ENCODE measurements at regions not wholly inside any gene's neighbourhood (a gene's known extent, or its start where the extent isn't known, plus 50 kb on each side); places are given as distances from the start of the nearest gene placed in this dataset.
"Not testable (repeated sequence)": the region's sequence is repeated elsewhere in the genome, so short reads cannot be mapped to it uniquely, and the experiment has no call there.

- DNase-seq, result no peak
- no peak for TF ChIP-seq POLR2A (IDR thresholded peaks at IDR 0.05; ENCODE audit: low read length)
Measured at GRCh38 chr12:3380200-3381043, 110.6 kb upstream of the PRMT8 start.

GRCh38 chr12:3381059-3382047 lies 109.7 kb upstream of the PRMT8 start:
- DNase-seq, result no peak
- TF ChIP-seq GATA1 (IDR thresholded peaks at IDR 0.05; ENCODE audit: low read depth, low read length), result no peak
- TF ChIP-seq POLR2A (IDR thresholded peaks at IDR 0.05; ENCODE audit: low read length), result no peak

- TF ChIP-seq POLR2A (IDR thresholded peaks at IDR 0.05; ENCODE audit: low read length) (no peak), GATA1 (IDR thresholded peaks at IDR 0.05; ENCODE audit: low read depth, low read length) (no peak)
- DNase-seq, result no peak
Measured at GRCh38 chr12:3389986-3390385, 101.0 kb upstream of the PRMT8 start.

- DNase-seq, result not testable (repeated sequence)
Measured at GRCh38 chr12:3397596-3397995, 93.4 kb upstream of the PRMT8 start.

GRCh38 chr12:3398196-3398789 lies 92.7 kb upstream of the PRMT8 start:
- TF ChIP-seq GATA1 (IDR thresholded peaks at IDR 0.05; ENCODE audit: low read depth, low read length), result no peak
- DNase-seq, result no peak

GRCh38 chr12:3405821-3406220 lies 85.2 kb upstream of the PRMT8 start:
- TF ChIP-seq POLR2A (IDR thresholded peaks at IDR 0.05; ENCODE audit: low read length), result no peak
- TF ChIP-seq GATA1 (IDR thresholded peaks at IDR 0.05; ENCODE audit: low read depth, low read length), result no peak
- DNase-seq, result no peak

- TF ChIP-seq POLR2A (IDR thresholded peaks at IDR 0.05; ENCODE audit: low read length) (no peak), GATA1 (IDR thresholded peaks at IDR 0.05; ENCODE audit: low read depth, low read length) (no peak)
- no peak for DNase-seq
Measured at GRCh38 chr12:3407723-3408122, 83.3 kb upstream of the PRMT8 start.

GRCh38 chr12:3409662-3410061 lies 81.3 kb upstream of the PRMT8 start:
- no peak for DNase-seq
- TF ChIP-seq GATA1 (IDR thresholded peaks at IDR 0.05; ENCODE audit: low read depth, low read length), result no peak
- no peak for TF ChIP-seq POLR2A (IDR thresholded peaks at IDR 0.05; ENCODE audit: low read length)

GRCh38 chr12:3416159-3416558 lies 74.8 kb upstream of the PRMT8 start:
- TF ChIP-seq GATA1 (IDR thresholded peaks at IDR 0.05; ENCODE audit: low read depth, low read length) (no peak), POLR2A (IDR thresholded peaks at IDR 0.05; ENCODE audit: low read length) (no peak)
- DNase-seq, result no peak

- no peak for DNase-seq
- TF ChIP-seq POLR2A (IDR thresholded peaks at IDR 0.05; ENCODE audit: low read length) (no peak), GATA1 (IDR thresholded peaks at IDR 0.05; ENCODE audit: low read depth, low read length) (no peak)
Measured at GRCh38 chr12:3416670-3417069, 74.3 kb upstream of the PRMT8 start.

GRCh38 chr12:3417113-3417512 lies 73.9 kb upstream of the PRMT8 start:
- DNase-seq, result no peak
- TF ChIP-seq GATA1 (IDR thresholded peaks at IDR 0.05; ENCODE audit: low read depth, low read length), result no peak
- no peak for TF ChIP-seq POLR2A (IDR thresholded peaks at IDR 0.05; ENCODE audit: low read length)

GRCh38 chr12:3417937-3418462 lies 73.0 kb upstream of the PRMT8 start:
- TF ChIP-seq POLR2A (IDR thresholded peaks at IDR 0.05; ENCODE audit: low read length) (no peak), GATA1 (IDR thresholded peaks at IDR 0.05; ENCODE audit: low read depth, low read length) (no peak)
- no peak for DNase-seq

GRCh38 chr12:3418609-3419390 lies 72.2 kb upstream of the PRMT8 start:
- TF ChIP-seq GATA1 (IDR thresholded peaks at IDR 0.05; ENCODE audit: low read depth, low read length), result no peak
- TF ChIP-seq POLR2A (IDR thresholded peaks at IDR 0.05; ENCODE audit: low read length), result no peak
- DNase-seq, result no peak

All from erythroblast (primary cell).